ENCODE measurements at regions not wholly inside any gene's neighbourhood (a gene's known extent, or its start where the extent isn't known, plus 50 kb on each side); places are given as distances from the start of the nearest gene placed in this dataset.

- H3K4me3 Mint-ChIP-seq = no peak overlapping the region
- no CpG with 5 or more reads among the region's 2 CpGs for WGBS (ENCODE audit: insufficient coverage)
- H3K4me2 ChIP-seq (replicated peaks; ENCODE audit: extremely low read depth, low read length, poor library complexity, severe bottlenecking) = no peak overlapping the region
- H3K27ac Mint-ChIP-seq = no peak overlapping the region
- no peaks in the 10 kb centered on the region for H3K9me3 ChIP-seq (replicated peaks in 1 of 2; ENCODE audit: control insufficient read depth in 1 of 2, insufficient read depth in 1 of 2, low read length in 2 of 2)
- H3K36me3 Mint-ChIP-seq = no peaks in the 10 kb centered on the region
- no peaks in the 10 kb centered on the region for H4K20me1 ChIP-seq (ENCODE audit: insufficient read depth, low read length)
- H3K27ac ChIP-seq (ENCODE audit: low read depth in 1 of 2, low read length in 2 of 2) = no peak overlapping the region
- no peak overlapping the region for H3K4me3 ChIP-seq (replicated peaks in 1 of 3; ENCODE audit: low read depth in 2 of 3, low read length in 3 of 3)
- TF ChIP-seq CTCF (IDR thresholded peaks at IDR 0.05) = no peak
- H2AFZ ChIP-seq (ENCODE audit: insufficient read depth, low read depth, low read length, poor library complexity, severe bottlenecking) = no peak overlapping the region
- H3K9ac ChIP-seq (ENCODE audit: insufficient read depth, low read length, poor library complexity, severe bottlenecking) = no peak overlapping the region
- H3K4me1 Mint-ChIP-seq = peaks cover 14% of the 10 kb centered on the region
- no peaks in the 10 kb centered on the region for H3K79me2 ChIP-seq (ENCODE audit: insufficient read depth, low read length)
- H3K27me3 Mint-ChIP-seq (ENCODE audit: low read depth in 3 of 3) = no peaks in the 10 kb centered on the region
- peaks cover 0 to 3% (median 0%) of the 10 kb centered on the region in 7 donors for H3K9me3 Mint-ChIP-seq
- no peaks in the 10 kb centered on the region for H3K27me3 ChIP-seq (ENCODE audit: control insufficient read depth in 2 of 2, insufficient read depth in 2 of 2, low read length in 2 of 2)
- intact Hi-C loops (cut with micrococcal nuclease) = no loop called here
- no peaks in the 10 kb centered on the region for H3K36me3 ChIP-seq (replicated peaks in 1 of 2; ENCODE audit: control insufficient read depth in 1 of 2, insufficient read depth in 2 of 2, low read length in 2 of 2)
- peaks cover 8 to 10% of the 10 kb centered on the region in 2 donors for H3K4me1 ChIP-seq (ENCODE audit: control insufficient read depth in 1 of 2, insufficient read depth in 2 of 2, low read length in 2 of 2)
- no peak for DNase-seq
Observed at GRCh38 chr3:170725285-170725731, 139.4 kb upstream of the SLC7A14 start.

GRCh38 chr3:170724599-170725280 lies 138.9 kb upstream of the SLC7A14 start:
- H3K4me3 Mint-ChIP-seq = no peak overlapping the region
- H3K4me2 ChIP-seq (replicated peaks; ENCODE audit: extremely low read depth, low read length, poor library complexity, severe bottlenecking) = no peak overlapping the region

More at GRCh38 chr3:170724599-170725280, 138.9 kb upstream of the SLC7A14 start:
- H4K20me1 ChIP-seq (ENCODE audit: insufficient read depth, low read length) = no peaks in the 10 kb centered on the region
- H3K4me1 Mint-ChIP-seq = peaks cover 14% of the 10 kb centered on the region
- TF ChIP-seq CTCF (IDR thresholded peaks at IDR 0.05) = no peak
- DNase-seq = peak in 1 of 3 donors; percentile 11
- no peaks in the 10 kb centered on the region for H3K27me3 ChIP-seq (ENCODE audit: control insufficient read depth in 2 of 2, insufficient read depth in 2 of 2, low read length in 2 of 2)
- peaks cover 8 to 10% of the 10 kb centered on the region in 2 donors for H3K4me1 ChIP-seq (ENCODE audit: control insufficient read depth in 1 of 2, insufficient read depth in 2 of 2, low read length in 2 of 2)
- no CpG with 5 or more reads among the region's 1 CpG for whole genome bisulfite sequencing (ENCODE audit: insufficient coverage)
- no peak overlapping the region for H2AFZ ChIP-seq (ENCODE audit: insufficient read depth, low read depth, low read length, poor library complexity, severe bottlenecking)
- H3K36me3 ChIP-seq (replicated peaks in 1 of 2; ENCODE audit: control insufficient read depth in 1 of 2, insufficient read depth in 2 of 2, low read length in 2 of 2) = no peaks in the 10 kb centered on the region
- H3K27ac ChIP-seq (ENCODE audit: low read depth in 1 of 2, low read length in 2 of 2) = no peak overlapping the region
- H3K27me3 Mint-ChIP-seq (ENCODE audit: low read depth in 3 of 3) = no peaks in the 10 kb centered on the region
- peak overlapping the region in 1 of 7 donors; percentile 18 for H3K27ac Mint-ChIP-seq
- H3K9me3 Mint-ChIP-seq = peaks cover 0 to 3% (median 0%) of the 10 kb centered on the region in 7 donors
- H3K4me3 ChIP-seq (replicated peaks in 1 of 3; ENCODE audit: low read depth in 2 of 3, low read length in 3 of 3) = no peak overlapping the region
- H3K36me3 Mint-ChIP-seq = no peaks in the 10 kb centered on the region
- no peak overlapping the region for H3K9ac ChIP-seq (ENCODE audit: insufficient read depth, low read length, poor library complexity, severe bottlenecking)
- H3K9me3 ChIP-seq (replicated peaks in 1 of 2; ENCODE audit: control insufficient read depth in 1 of 2, insufficient read depth in 1 of 2, low read length in 2 of 2) = no peaks in the 10 kb centered on the region
- H3K79me2 ChIP-seq (ENCODE audit: insufficient read depth, low read length) = no peaks in the 10 kb centered on the region
- intact Hi-C loops (cut with micrococcal nuclease) = no loop called here
